Calu3 (cell line): ENCODE measurements at regions not wholly inside any gene's neighbourhood (a gene's known extent, or its start where the extent isn't known, plus 50 kb on each side); places are given as distances from the start of the nearest gene placed in this dataset.

ENCODE experiments used
- BruUV-seq: library from RNA; stranded (reverse); fragments of 400-500 nt; replicated peaks from 2 replicates; lab custom pipeline; 2021; lab: Mats Ljungman, UMichigan
- CTCF ChIA-PET: fragments of 300-600 bp; sonication (Branson Sonifier 250); formaldehyde crosslinking; loops from one replicate; lab custom pipeline; 2022; ENCODE audit warnings: antibody characterized with exemption; lab: Charles Lee
- DNase-seq: peaks from one replicate; pipeline ENCODE4 v3.0.0; 2022
- H3K27ac Mint-ChIP-seq: one replicate; pipeline ENCODE4 v1.8.0; 2022; ENCODE audit warnings: mixed read lengths; ENCODE audit not compliant: unreplicated experiment
- H3K27me3 Mint-ChIP-seq: one replicate; pipeline ENCODE4 v1.8.0; 2022; ENCODE audit warnings: mixed read lengths; ENCODE audit not compliant: unreplicated experiment
- H3K36me3 Mint-ChIP-seq: one replicate; pipeline ENCODE4 v1.8.0; 2022; ENCODE audit warnings: mild to moderate bottlenecking, moderate library complexity, mixed read lengths; ENCODE audit not compliant: insufficient read depth, unreplicated experiment
- H3K4me1 Mint-ChIP-seq: one replicate; pipeline ENCODE4 v1.8.0; 2022; ENCODE audit warnings: mild to moderate bottlenecking, low read depth, mixed read lengths; ENCODE audit not compliant: unreplicated experiment
- H3K4me3 Mint-ChIP-seq: one replicate; pipeline ENCODE4 v1.8.0; 2022; ENCODE audit warnings: mild to moderate bottlenecking, low read depth, moderate library complexity, mixed read lengths; ENCODE audit not compliant: unreplicated experiment
- H3K9me3 Mint-ChIP-seq: one replicate; pipeline ENCODE4 v1.8.0; 2022; ENCODE audit warnings: low read depth, mixed read lengths; ENCODE audit not compliant: unreplicated experiment
- intact Hi-C: fragments of 100-400 bp; cut with micrococcal nuclease; formaldehyde crosslinking; loops from one replicate; pipeline ENCODE4 v1.10.0; 2022; ENCODE audit not compliant: unreplicated experiment
- TF ChIP-seq, protein P1 (sequence below): fragments of 200-600 bp; IDR thresholded peaks from one replicate; pipeline ENCODE4 v1.8.0; 2022; ENCODE audit warnings: antibody characterized with exemption; ENCODE audit not compliant: unreplicated experiment

DNA sequence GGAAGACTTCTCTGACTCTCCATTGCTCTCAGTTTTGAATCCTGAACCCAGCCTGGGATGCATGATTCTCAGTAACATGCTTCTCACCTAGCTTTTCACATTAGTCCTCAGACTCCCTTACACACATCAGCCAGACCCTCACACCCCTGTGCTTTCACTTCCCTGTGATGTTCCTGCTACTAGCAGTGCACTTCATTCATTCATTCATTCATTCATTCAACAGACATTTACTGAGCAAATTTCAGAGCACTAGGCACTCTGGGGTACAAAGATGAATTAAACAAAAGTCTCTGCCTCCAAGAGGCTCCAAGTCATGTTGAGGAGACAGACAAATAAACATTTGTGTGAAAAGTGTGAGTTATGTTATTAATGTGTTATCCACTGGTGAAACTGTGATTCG is 145.2 kb downstream of the RXFP2 start:
- no peaks in the 10 kb centered on the region for H3K4me1 Mint-ChIP-seq
- no peak overlapping the region for H3K27ac Mint-ChIP-seq
- CTCF ChIA-PET = no interaction called here
- DNase-seq = no peak
- H3K9me3 Mint-ChIP-seq = no peaks in the 10 kb centered on the region
- H3K4me3 Mint-ChIP-seq = no peak overlapping the region
- no peaks in the 10 kb centered on the region for H3K36me3 Mint-ChIP-seq
- BruUV-seq = no TSS peak
- no peaks in the 10 kb centered on the region for H3K27me3 Mint-ChIP-seq
- TF ChIP-seq, protein P1, sequence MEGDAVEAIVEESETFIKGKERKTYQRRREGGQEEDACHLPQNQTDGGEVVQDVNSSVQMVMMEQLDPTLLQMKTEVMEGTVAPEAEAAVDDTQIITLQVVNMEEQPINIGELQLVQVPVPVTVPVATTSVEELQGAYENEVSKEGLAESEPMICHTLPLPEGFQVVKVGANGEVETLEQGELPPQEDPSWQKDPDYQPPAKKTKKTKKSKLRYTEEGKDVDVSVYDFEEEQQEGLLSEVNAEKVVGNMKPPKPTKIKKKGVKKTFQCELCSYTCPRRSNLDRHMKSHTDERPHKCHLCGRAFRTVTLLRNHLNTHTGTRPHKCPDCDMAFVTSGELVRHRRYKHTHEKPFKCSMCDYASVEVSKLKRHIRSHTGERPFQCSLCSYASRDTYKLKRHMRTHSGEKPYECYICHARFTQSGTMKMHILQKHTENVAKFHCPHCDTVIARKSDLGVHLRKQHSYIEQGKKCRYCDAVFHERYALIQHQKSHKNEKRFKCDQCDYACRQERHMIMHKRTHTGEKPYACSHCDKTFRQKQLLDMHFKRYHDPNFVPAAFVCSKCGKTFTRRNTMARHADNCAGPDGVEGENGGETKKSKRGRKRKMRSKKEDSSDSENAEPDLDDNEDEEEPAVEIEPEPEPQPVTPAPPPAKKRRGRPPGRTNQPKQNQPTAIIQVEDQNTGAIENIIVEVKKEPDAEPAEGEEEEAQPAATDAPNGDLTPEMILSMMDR = no peak
- intact Hi-C loops = no loop called here

DNA sequence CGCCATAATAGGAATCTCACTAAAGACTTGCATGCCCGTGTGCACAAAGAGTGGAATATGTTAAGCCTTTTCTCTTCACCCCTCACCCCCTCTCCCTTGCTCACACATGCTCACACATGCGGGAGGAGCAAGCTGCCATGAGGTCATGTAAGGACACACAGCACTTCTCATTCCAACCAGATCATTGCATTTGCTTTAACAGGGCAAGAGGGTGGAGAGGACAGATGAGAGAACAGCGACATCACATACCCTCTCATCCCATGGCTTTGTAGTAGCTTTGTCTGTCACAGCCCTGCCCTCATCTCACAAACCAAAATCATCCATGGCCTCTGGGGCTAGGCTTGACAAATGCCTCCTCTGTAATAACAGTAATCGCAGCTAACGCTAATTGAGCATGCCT is 145.6 kb upstream of the FRY start:
- H3K27me3 Mint-ChIP-seq = no peaks in the 10 kb centered on the region
- H3K4me1 Mint-ChIP-seq = peaks cover 2% of the 10 kb centered on the region
- CTCF ChIA-PET = no interaction called here
- H3K9me3 Mint-ChIP-seq = no peaks in the 10 kb centered on the region
- H3K4me3 Mint-ChIP-seq = no peak overlapping the region
- TF ChIP-seq, protein P1 = no peak
- H3K27ac Mint-ChIP-seq = no peak overlapping the region
- no peak for DNase-seq
- intact Hi-C loops = no loop called here
- no TSS peak for BruUV-seq
- H3K36me3 Mint-ChIP-seq = no peaks in the 10 kb centered on the region

DNA sequence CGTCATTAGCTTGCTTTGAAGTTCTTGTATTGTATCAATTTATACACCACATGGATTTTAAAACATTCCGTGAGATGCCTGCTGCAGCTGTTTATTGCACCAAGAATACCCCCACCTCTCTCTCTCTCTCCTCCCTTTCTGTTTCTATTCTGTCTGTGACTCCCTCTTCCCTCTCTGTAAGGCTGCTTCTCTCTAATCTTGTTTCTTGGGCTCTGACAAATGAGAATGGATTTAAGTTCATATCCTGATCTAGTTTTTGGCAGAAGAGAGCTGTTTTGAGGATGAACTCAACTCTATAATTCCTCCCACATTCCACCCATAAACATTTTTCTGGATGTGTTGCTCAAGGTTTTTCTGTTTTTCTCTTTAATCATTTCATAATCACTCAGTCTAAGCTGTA is 144.3 kb upstream of the FRY start:
- Mint-ChIP-seq H3K27ac (no peak overlapping the region), H3K4me1 (peaks cover 15% of the 10 kb centered on the region), H3K36me3 (no peaks in the 10 kb centered on the region), H3K9me3 (no peaks in the 10 kb centered on the region), H3K4me3 (no peak overlapping the region), H3K27me3 (no peaks in the 10 kb centered on the region)
- CTCF ChIA-PET = no interaction called here
- no peak for DNase-seq
- TF ChIP-seq, protein P1 = no peak
- intact Hi-C loops = no loop called here
- no TSS peak for BruUV-seq

DNA sequence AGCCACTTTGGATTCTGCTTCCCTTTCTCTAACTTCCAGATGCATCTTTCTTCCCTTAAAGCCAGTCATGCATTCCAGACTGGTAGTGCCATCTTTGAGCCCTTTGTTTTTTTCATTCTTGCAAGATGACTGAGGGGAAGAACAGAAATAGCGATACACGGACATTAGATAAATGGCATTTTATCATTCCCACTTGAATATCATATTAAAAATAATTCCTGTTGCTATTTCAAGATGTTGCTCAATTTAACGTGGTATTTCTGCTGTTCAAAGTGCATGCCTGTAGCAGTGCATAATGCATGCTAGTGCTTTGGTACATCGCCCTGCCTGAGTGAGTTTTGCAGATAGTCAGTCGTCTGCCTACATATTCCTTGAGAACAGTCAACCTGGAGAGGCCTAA is 140.6 kb upstream of the FRY start:
- DNase-seq = no peak
- Mint-ChIP-seq H3K9me3 (no peaks in the 10 kb centered on the region), H3K36me3 (no peaks in the 10 kb centered on the region), H3K4me3 (no peak overlapping the region), H3K27ac (no peak overlapping the region), H3K27me3 (no peaks in the 10 kb centered on the region), H3K4me1 (peaks cover 15% of the 10 kb centered on the region)
- no TSS peak for BruUV-seq
- intact Hi-C loops = no loop called here
- CTCF ChIA-PET = no interaction called here
- TF ChIP-seq, protein P1 = no peak

DNA sequence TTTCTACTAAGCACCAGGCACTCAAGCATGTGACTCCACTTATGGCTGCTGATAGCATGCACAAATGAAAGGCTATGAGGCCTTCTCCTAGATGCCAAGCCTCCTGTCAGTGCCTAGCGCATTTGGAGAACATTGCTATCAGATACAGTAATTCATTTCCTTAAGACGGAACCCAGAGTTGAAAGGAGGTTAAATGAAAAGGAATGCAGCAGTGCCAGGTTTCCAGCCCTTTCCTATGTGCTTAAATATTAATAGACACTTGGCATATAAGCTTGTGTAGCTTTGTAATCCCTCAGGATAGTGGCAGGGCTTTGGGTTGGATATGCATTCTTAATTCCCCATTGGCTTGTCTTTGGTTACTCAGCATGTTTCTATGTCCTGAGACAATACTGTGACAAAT is 140.1 kb upstream of the FRY start:
- Mint-ChIP-seq H3K36me3 (no peaks in the 10 kb centered on the region), H3K4me3 (no peak overlapping the region), H3K4me1 (peaks cover 15% of the 10 kb centered on the region), H3K27me3 (no peaks in the 10 kb centered on the region), H3K9me3 (no peaks in the 10 kb centered on the region), H3K27ac (no peak overlapping the region)
- TF ChIP-seq, protein P1 = no peak
- BruUV-seq = no TSS peak
- CTCF ChIA-PET = no interaction called here
- intact Hi-C loops = no loop called here
- DNase-seq = peak; percentile 27
